ENCODE measurements at regions not wholly inside any gene's neighbourhood (a gene's known extent, or its start where the extent isn't known, plus 50 kb on each side); places are given as distances from the start of the nearest gene placed in this dataset.

GRCh38 chr3:102087236-102087635 is 237.9 kb downstream of the NFKBIZ start:
- Histone ChIP-seq H3K9me3 (ENCODE audit: control insufficient read depth in 2 of 2, low read length in 2 of 2) (no peaks in the 10 kb centered on the region), H3K4me1 (ENCODE audit: control insufficient read depth in 2 of 2, insufficient read depth in 2 of 2, low read length in 2 of 2) (peaks cover 15 to 35% of the 10 kb centered on the region in 2 donors), H3K27ac (ENCODE audit: low read depth in 2 of 2, low read length in 2 of 2) (no peak overlapping the region), H3K9ac (ENCODE audit: low read depth in 1 of 2, low read length in 2 of 2) (no peak overlapping the region), H3K36me3 (ENCODE audit: control insufficient read depth in 2 of 2, insufficient read depth in 2 of 2, low read length in 2 of 2) (no peaks in the 10 kb centered on the region), H3K4me3 (ENCODE audit: low read length in 2 of 2) (no peak overlapping the region), H3K27me3 (ENCODE audit: control insufficient read depth in 2 of 2, insufficient read depth in 2 of 2, low read length in 2 of 2) (no peaks in the 10 kb centered on the region)

GRCh38 chr3:102089239-102089638 is 239.9 kb downstream of the NFKBIZ start:
- H3K9me3 ChIP-seq (ENCODE audit: control insufficient read depth in 2 of 2, low read length in 2 of 2): no peaks in the 10 kb centered on the region
- no peaks in the 10 kb centered on the region for H3K36me3 ChIP-seq (ENCODE audit: control insufficient read depth in 2 of 2, insufficient read depth in 2 of 2, low read length in 2 of 2)
- no peak overlapping the region for H3K4me3 ChIP-seq (ENCODE audit: low read length in 2 of 2)
- H3K9ac ChIP-seq (ENCODE audit: low read depth in 1 of 2, low read length in 2 of 2): no peak overlapping the region
- H3K4me1 ChIP-seq (ENCODE audit: control insufficient read depth in 2 of 2, insufficient read depth in 2 of 2, low read length in 2 of 2): peaks cover 11 to 35% of the 10 kb centered on the region in 2 donors
- H3K27me3 ChIP-seq (ENCODE audit: control insufficient read depth in 2 of 2, insufficient read depth in 2 of 2, low read length in 2 of 2): no peaks in the 10 kb centered on the region
- H3K27ac ChIP-seq (ENCODE audit: low read depth in 2 of 2, low read length in 2 of 2): peak overlapping the region in 1 of 2 donors; percentile 45

DNA sequence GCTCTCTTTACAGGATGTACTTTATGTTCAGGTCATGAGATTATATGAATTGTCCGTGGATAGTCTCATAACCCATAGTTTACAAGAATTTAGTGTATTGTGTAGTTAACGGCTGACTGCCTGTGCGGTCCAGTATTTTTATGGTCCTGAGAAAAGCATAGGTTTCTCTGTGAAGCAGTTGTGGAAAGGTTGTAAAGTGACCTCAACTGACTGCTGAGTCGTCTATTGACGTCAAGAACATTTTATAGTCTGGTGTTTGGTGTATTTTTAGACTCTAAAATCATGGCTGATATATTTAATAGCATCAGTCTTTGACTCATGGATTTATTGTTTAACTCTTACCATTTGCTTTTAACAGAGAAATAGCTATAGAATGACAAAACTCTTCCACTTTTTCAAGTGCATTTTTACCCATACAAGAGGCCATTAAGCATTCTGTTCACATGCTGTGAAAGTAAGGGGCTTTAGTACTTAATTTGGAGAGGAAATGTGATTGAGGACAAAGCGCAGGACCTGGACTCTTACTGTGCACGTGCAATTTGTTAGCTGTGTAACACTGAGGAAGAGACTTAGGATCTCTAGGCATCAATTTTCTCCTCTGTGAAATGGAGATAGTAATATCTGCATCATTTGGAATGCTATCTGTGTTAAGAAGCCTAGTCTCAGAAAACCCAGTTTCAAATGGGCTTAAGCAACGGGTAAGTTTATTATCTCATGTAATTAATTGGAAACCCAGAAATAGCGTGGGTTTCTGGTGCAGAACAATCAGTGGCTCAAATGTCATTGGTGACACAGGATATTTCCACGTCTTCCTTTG is 240.8 kb downstream of the NFKBIZ start:
- Histone ChIP-seq H3K9ac (ENCODE audit: low read depth in 1 of 2, low read length in 2 of 2) (no peak overlapping the region), H3K9me3 (ENCODE audit: control insufficient read depth in 2 of 2, low read length in 2 of 2) (no peaks in the 10 kb centered on the region), H3K36me3 (ENCODE audit: control insufficient read depth in 2 of 2, insufficient read depth in 2 of 2, low read length in 2 of 2) (no peaks in the 10 kb centered on the region), H3K27ac (ENCODE audit: low read depth in 2 of 2, low read length in 2 of 2) (peak overlapping the region; percentile 62 to 71), H3K4me1 (ENCODE audit: control insufficient read depth in 2 of 2, insufficient read depth in 2 of 2, low read length in 2 of 2) (peaks cover 11 to 32% of the 10 kb centered on the region in 2 donors), H3K4me3 (ENCODE audit: low read length in 2 of 2) (peak overlapping the region in 1 of 2 donors; percentile 16), H3K27me3 (ENCODE audit: control insufficient read depth in 2 of 2, insufficient read depth in 2 of 2, low read length in 2 of 2) (no peaks in the 10 kb centered on the region)

GRCh38 chr3:102090721-102091045 is 241.4 kb downstream of the NFKBIZ start:
- Histone ChIP-seq H3K27ac (ENCODE audit: low read depth in 2 of 2, low read length in 2 of 2) (peak overlapping the region in 1 of 2 donors; percentile 71), H3K9ac (ENCODE audit: low read depth in 1 of 2, low read length in 2 of 2) (no peak overlapping the region), H3K27me3 (ENCODE audit: control insufficient read depth in 2 of 2, insufficient read depth in 2 of 2, low read length in 2 of 2) (no peaks in the 10 kb centered on the region), H3K36me3 (ENCODE audit: control insufficient read depth in 2 of 2, insufficient read depth in 2 of 2, low read length in 2 of 2) (no peaks in the 10 kb centered on the region), H3K4me1 (ENCODE audit: control insufficient read depth in 2 of 2, insufficient read depth in 2 of 2, low read length in 2 of 2) (peaks cover 5 to 27% of the 10 kb centered on the region in 2 donors), H3K4me3 (ENCODE audit: low read length in 2 of 2) (no peak overlapping the region), H3K9me3 (ENCODE audit: control insufficient read depth in 2 of 2, low read length in 2 of 2) (no peaks in the 10 kb centered on the region)

DNA sequence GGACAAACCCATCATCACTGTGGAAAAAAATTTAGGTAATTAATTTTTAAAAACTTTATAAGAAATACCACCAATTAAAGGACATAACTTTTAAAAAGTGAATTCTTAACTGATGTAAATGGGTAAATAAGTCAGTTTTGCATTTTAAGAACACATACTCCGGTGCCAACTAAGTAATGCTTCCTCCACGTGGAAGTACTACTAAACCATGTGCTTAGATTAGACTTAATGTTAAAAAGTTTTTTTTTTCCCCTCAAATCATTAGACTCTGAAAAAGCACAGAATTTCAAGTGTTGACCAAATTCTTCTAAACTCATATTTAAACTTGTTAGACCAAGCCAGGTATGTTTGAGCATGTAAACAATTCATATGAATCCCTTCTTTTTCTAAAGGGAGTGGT is 242.0 kb downstream of the NFKBIZ start:
- Histone ChIP-seq H3K4me3 (ENCODE audit: low read length in 2 of 2) (no peak overlapping the region), H3K9me3 (ENCODE audit: control insufficient read depth in 2 of 2, low read length in 2 of 2) (no peaks in the 10 kb centered on the region), H3K27ac (ENCODE audit: low read depth in 2 of 2, low read length in 2 of 2) (no peak overlapping the region), H3K36me3 (ENCODE audit: control insufficient read depth in 2 of 2, insufficient read depth in 2 of 2, low read length in 2 of 2) (no peaks in the 10 kb centered on the region), H3K27me3 (ENCODE audit: control insufficient read depth in 2 of 2, insufficient read depth in 2 of 2, low read length in 2 of 2) (no peaks in the 10 kb centered on the region), H3K9ac (ENCODE audit: low read depth in 1 of 2, low read length in 2 of 2) (no peak overlapping the region), H3K4me1 (ENCODE audit: control insufficient read depth in 2 of 2, insufficient read depth in 2 of 2, low read length in 2 of 2) (peaks cover 3 to 24% of the 10 kb centered on the region in 2 donors)

DNA sequence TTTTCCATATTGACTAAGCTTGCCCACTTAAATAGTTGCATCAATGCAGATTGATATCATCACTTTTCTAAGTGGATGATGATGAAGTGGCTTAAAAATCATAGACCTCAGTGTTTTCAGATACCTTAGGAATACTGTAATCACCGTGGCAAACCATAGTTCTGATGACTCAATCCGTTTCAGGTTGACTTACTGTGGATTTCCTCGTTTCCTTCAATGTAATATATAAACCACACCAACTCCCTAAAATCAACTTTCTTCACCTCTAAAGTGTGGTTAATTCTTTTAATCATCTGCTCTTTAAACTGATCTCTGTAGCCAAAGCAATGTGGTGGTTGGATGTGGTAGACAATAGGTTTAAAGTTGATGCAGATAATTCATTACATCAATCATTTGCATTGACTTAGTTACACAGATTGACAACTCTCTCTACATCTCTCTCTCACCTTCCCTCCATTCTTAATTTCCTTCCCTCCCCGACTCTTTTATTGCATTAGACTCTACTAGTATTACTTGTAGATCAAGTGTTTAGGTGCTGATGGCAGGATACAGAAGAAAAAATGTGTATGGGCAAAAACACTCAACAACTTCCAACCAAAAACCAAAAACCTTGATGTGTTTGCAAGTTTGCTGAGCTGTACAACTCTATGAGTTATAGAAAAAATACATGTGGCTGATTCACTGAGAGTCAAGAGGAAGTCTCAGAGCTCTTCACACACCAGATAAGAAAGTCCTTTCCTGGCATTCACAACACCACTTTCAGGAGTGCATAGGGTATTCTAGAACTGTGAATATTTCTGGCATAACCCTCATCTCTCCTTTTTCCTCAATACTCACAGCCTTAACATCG is 243.5 kb downstream of the NFKBIZ start:
- no peaks in the 10 kb centered on the region for H3K9me3 ChIP-seq (ENCODE audit: control insufficient read depth in 2 of 2, low read length in 2 of 2)

GRCh38 chr3:102094506-102094905 is 245.2 kb downstream of the NFKBIZ start:
- no peak overlapping the region for H3K9ac ChIP-seq (ENCODE audit: low read depth in 1 of 2, low read length in 2 of 2)
- no peak overlapping the region for H3K4me3 ChIP-seq (ENCODE audit: low read length in 2 of 2)
- H3K27me3 ChIP-seq (ENCODE audit: control insufficient read depth in 2 of 2, insufficient read depth in 2 of 2, low read length in 2 of 2): no peaks in the 10 kb centered on the region
- H3K27ac ChIP-seq (ENCODE audit: low read depth in 2 of 2, low read length in 2 of 2): no peak overlapping the region
- peaks cover 3 to 13% of the 10 kb centered on the region in 2 donors for H3K4me1 ChIP-seq (ENCODE audit: control insufficient read depth in 2 of 2, insufficient read depth in 2 of 2, low read length in 2 of 2)
- no peaks in the 10 kb centered on the region for H3K9me3 ChIP-seq (ENCODE audit: control insufficient read depth in 2 of 2, low read length in 2 of 2)
- H3K36me3 ChIP-seq (ENCODE audit: control insufficient read depth in 2 of 2, insufficient read depth in 2 of 2, low read length in 2 of 2): no peaks in the 10 kb centered on the region

More for the DNA sequence above, 243.5 kb downstream of the NFKBIZ start:
- no peaks in the 10 kb centered on the region for H3K27me3 ChIP-seq (ENCODE audit: control insufficient read depth in 2 of 2, insufficient read depth in 2 of 2, low read length in 2 of 2)
- peaks cover 3 to 22% of the 10 kb centered on the region in 2 donors for H3K4me1 ChIP-seq (ENCODE audit: control insufficient read depth in 2 of 2, insufficient read depth in 2 of 2, low read length in 2 of 2)
- no peak overlapping the region for H3K4me3 ChIP-seq (ENCODE audit: low read length in 2 of 2)
- H3K9ac ChIP-seq (ENCODE audit: low read depth in 1 of 2, low read length in 2 of 2): no peak overlapping the region
- H3K27ac ChIP-seq (ENCODE audit: low read depth in 2 of 2, low read length in 2 of 2): no peak overlapping the region
- no peaks in the 10 kb centered on the region for H3K36me3 ChIP-seq (ENCODE audit: control insufficient read depth in 2 of 2, insufficient read depth in 2 of 2, low read length in 2 of 2)

GRCh38 chr3:102095383-102095782 is 246.1 kb downstream of the NFKBIZ start:
- H3K27ac ChIP-seq (ENCODE audit: low read depth in 2 of 2, low read length in 2 of 2): no peak overlapping the region
- no peaks in the 10 kb centered on the region for H3K27me3 ChIP-seq (ENCODE audit: control insufficient read depth in 2 of 2, insufficient read depth in 2 of 2, low read length in 2 of 2)
- no peak overlapping the region for H3K4me3 ChIP-seq (ENCODE audit: low read length in 2 of 2)
- no peaks in the 10 kb centered on the region for H3K36me3 ChIP-seq (ENCODE audit: control insufficient read depth in 2 of 2, insufficient read depth in 2 of 2, low read length in 2 of 2)
- peaks cover under 1 to 7% of the 10 kb centered on the region in 2 donors for H3K4me1 ChIP-seq (ENCODE audit: control insufficient read depth in 2 of 2, insufficient read depth in 2 of 2, low read length in 2 of 2)
- no peaks in the 10 kb centered on the region for H3K9me3 ChIP-seq (ENCODE audit: control insufficient read depth in 2 of 2, low read length in 2 of 2)
- no peak overlapping the region for H3K9ac ChIP-seq (ENCODE audit: low read depth in 1 of 2, low read length in 2 of 2)

DNA sequence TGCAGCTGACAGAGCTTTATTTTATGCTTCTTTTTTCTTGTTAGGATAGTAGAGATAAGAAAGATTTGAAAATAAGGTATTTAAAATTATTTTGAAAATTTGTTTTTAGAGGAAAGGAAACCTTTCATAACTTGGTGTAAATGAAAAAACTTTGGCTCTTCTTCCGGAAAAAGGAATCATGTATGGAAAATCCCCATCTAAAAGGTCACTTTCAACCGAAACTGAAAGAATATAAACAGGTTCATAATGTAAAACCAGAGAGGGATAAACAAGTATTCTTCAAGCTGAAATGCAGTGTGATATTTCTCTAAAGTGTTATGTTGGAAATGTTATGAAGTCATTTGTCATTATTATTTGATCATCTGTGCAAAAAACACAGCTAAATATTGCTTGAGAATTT is 246.8 kb downstream of the NFKBIZ start:
- H3K27me3 ChIP-seq (ENCODE audit: control insufficient read depth in 2 of 2, insufficient read depth in 2 of 2, low read length in 2 of 2): no peaks in the 10 kb centered on the region
- no peak overlapping the region for H3K27ac ChIP-seq (ENCODE audit: low read depth in 2 of 2, low read length in 2 of 2)
- no peak overlapping the region for H3K9ac ChIP-seq (ENCODE audit: low read depth in 1 of 2, low read length in 2 of 2)

More for the DNA sequence above, 246.8 kb downstream of the NFKBIZ start:
- Histone ChIP-seq H3K4me3 (ENCODE audit: low read length in 2 of 2) (no peak overlapping the region), H3K4me1 (ENCODE audit: control insufficient read depth in 2 of 2, insufficient read depth in 2 of 2, low read length in 2 of 2) (peaks cover 0 to under 1% of the 10 kb centered on the region in 2 donors), H3K36me3 (ENCODE audit: control insufficient read depth in 2 of 2, insufficient read depth in 2 of 2, low read length in 2 of 2) (no peaks in the 10 kb centered on the region), H3K9me3 (ENCODE audit: control insufficient read depth in 2 of 2, low read length in 2 of 2) (no peaks in the 10 kb centered on the region)
